ENCODE measurements at regions not wholly inside any gene's neighbourhood (a gene's known extent, or its start where the extent isn't known, plus 50 kb on each side); places are given as distances from the start of the nearest gene placed in this dataset.

DNA sequence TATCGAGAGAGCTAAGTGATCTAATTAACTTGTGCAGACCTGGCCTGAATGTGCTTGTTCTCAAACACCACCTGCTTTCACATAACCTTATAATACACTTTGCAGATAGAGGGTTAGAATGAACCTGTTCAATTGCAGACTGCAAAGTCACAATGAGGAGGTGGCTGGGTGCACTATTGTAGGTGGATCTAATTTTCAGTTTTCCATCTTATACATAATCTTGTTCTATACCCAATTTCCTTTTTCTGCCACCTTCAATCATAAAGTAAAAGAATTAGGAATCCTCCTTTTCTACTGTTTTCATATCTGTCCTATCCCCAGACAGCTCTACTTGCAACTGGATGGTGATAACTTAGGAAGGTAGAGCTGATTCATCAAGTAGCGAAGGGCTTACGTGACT is 68.8 kb upstream of the APC start:
- DNase-seq (ENCODE audit: low spot score in 2 of 2): no peak
- WGBS, 2 donors: 95% methylated on average over 3 of the region's 3 CpGs
- intact Hi-C loops (cut with DNase I; ENCODE audit: low total_unique reads): no loop called here
- TF ChIP-seq, protein P1, sequence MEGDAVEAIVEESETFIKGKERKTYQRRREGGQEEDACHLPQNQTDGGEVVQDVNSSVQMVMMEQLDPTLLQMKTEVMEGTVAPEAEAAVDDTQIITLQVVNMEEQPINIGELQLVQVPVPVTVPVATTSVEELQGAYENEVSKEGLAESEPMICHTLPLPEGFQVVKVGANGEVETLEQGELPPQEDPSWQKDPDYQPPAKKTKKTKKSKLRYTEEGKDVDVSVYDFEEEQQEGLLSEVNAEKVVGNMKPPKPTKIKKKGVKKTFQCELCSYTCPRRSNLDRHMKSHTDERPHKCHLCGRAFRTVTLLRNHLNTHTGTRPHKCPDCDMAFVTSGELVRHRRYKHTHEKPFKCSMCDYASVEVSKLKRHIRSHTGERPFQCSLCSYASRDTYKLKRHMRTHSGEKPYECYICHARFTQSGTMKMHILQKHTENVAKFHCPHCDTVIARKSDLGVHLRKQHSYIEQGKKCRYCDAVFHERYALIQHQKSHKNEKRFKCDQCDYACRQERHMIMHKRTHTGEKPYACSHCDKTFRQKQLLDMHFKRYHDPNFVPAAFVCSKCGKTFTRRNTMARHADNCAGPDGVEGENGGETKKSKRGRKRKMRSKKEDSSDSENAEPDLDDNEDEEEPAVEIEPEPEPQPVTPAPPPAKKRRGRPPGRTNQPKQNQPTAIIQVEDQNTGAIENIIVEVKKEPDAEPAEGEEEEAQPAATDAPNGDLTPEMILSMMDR (IDR thresholded peaks at IDR 0.05): no peak
- TF ChIP-seq POLR2A (IDR thresholded peaks at IDR 0.05): no peak
- H3K4me3 ChIP-seq (ENCODE audit: low read depth, poor library complexity, severe bottlenecking): no peak overlapping the region

DNA sequence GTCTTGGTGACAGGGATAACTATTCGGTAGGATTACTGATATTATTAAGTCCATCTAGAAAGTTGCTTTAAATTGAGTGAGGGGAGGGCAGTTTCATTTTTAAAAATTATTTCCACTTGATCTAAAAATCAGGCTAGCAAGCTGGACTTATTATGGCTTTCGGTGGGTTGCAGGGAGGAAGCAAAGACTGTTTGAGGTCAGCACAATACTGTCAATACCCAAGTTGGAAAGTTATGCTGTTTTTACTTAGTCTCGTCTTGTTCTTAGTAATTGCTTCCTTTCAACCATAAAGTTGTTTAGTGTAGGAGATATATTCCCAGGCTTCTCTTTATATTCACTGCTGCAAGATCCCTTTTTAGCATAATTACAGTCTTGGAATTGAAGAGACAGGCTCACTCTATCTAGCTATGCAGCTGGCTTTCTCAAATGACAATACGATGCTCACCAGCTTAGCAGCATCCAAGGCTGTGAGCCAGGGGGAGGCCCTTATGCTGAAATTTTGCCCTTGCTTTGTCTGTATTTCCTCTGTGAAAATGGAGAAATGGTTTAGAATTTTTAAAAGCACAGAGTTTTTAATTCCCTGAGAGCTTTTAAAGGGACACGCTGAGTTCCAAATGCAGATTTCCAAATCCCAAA is 68.2 kb upstream of the APC start:
- H3K4me3 ChIP-seq (ENCODE audit: low read depth, poor library complexity, severe bottlenecking): no peak overlapping the region
- DNase-seq (ENCODE audit: low spot score in 2 of 2): no peak
- 66 to 75% methylated on average over 5 of the region's 5 CpGs for WGBS, 2 donors
- TF ChIP-seq, protein P1 (IDR thresholded peaks at IDR 0.05): no peak
- no peak for TF ChIP-seq POLR2A (IDR thresholded peaks at IDR 0.05)
- intact Hi-C loops (cut with DNase I; ENCODE audit: low total_unique reads): no loop called here

DNA sequence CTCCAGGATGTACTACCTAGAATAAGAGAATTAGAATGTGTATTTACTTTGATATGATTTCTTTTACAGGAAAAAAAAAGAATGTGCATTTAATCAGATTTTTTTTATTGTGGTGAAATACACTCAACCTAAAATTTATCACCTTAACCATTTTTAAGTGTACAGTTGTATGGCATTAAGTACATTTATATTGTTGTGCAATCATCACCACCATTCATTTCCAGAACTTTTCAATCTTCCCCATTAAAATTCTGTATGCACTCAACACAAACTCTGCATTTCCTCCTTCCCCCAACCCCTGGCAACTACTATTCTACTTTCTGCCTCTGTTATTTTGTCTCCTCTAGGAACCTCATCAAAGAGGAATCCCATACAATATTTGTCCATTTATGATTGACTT is 66.0 kb upstream of the APC start:
- intact Hi-C loops (cut with DNase I; ENCODE audit: low total_unique reads): no loop called here
- no peak for DNase-seq (ENCODE audit: low spot score in 2 of 2)
- H3K4me3 ChIP-seq (ENCODE audit: low read depth, poor library complexity, severe bottlenecking): no peak overlapping the region
- no peak for TF ChIP-seq POLR2A (IDR thresholded peaks at IDR 0.05)
- TF ChIP-seq, protein P1 (IDR thresholded peaks at IDR 0.05): no peak

DNA sequence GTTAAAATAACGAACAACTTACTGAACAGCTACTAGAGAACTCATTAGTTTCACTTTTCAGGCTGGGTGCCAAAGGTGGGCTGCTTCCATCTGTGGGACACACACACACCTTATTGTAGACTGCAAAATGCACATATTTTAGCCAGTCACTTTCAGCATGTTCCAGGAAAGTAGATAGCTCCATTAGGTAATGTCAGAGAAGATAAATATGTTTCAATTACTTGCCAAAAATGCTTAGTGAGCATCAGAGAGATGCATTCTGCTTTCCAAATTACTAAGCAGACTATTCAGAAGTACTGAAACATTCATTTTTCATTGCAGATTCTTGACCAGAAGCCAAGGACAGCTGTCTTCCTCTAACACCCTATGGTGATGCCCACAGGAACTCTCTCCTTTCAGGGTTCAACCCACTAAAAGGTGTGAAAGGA is 56.2 kb upstream of the APC start:
- TF ChIP-seq, protein P1 (IDR thresholded peaks at IDR 0.05): no peak
- TF ChIP-seq POLR2A (IDR thresholded peaks at IDR 0.05): no peak
- no peak for DNase-seq (ENCODE audit: low spot score in 2 of 2)
- intact Hi-C loops (cut with DNase I; ENCODE audit: low total_unique reads): no loop called here
- H3K4me3 ChIP-seq (ENCODE audit: low read depth, poor library complexity, severe bottlenecking): no peak overlapping the region
- WGBS, 2 donors: 39 to 80% methylated on average over 1 of the region's 1 CpG

DNA sequence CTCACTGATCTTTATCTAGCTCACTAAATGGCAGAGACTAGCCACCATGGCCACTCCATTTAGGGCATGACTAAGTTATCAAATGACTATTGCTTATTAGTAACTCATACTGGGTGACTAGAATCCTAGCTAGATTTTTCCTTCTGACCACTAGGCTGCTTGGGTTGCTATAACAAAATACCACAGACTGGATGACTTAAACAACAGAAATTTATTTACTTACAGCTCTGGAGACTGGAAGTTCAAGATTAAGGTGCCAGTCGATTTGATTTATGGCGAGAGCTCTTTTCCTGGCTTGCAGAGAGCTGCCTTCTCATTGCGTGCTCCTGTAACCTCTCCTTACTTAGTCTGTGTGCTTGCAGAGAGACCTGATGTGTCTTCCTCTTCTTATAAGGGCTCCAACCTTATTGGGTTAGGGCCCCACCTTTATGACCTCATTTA is 55.0 kb upstream of the APC start:
- WGBS, 2 donors: 90 to 91% methylated on average over 3 of the region's 3 CpGs
- intact Hi-C loops (cut with DNase I; ENCODE audit: low total_unique reads): no loop called here

More for the DNA sequence above, 55.0 kb upstream of the APC start:
- DNase-seq (ENCODE audit: low spot score in 2 of 2): no peak
- no peak for TF ChIP-seq POLR2A (IDR thresholded peaks at IDR 0.05)
- TF ChIP-seq, protein P1 (IDR thresholded peaks at IDR 0.05): no peak
- H3K4me3 ChIP-seq (ENCODE audit: low read depth, poor library complexity, severe bottlenecking): no peak overlapping the region
